Heart left ventricle (tissue), 13 donors: ENCODE measurements at regions not wholly inside any gene's neighbourhood (a gene's known extent, or its start where the extent isn't known, plus 50 kb on each side); places are given as distances from the start of the nearest gene placed in this dataset.
"Not testable (repeated sequence)": the region's sequence is repeated elsewhere in the genome, so short reads cannot be mapped to it uniquely, and the experiment has no call there.

Source experiments
- CTCF ChIP-seq, 12 donors: fragments of 200-600 bp; sonication (generic) in 4 of 12; IDR thresholded peaks; one replicate each; pipeline versions ENCODE4 v1.5.0 to v1.8.0; 2018 to 2022; ENCODE audit warnings: antibody characterized with exemption in 12 of 12, mild to moderate bottlenecking in 5 of 12
- POLR2A ChIP-seq, 2 donors: fragments of 450-650 bp; IDR thresholded peaks; one replicate each; pipeline ENCODE4 v1.6.1; 2017; ENCODE audit warnings: antibody characterized with exemption in 2 of 2, mild to moderate bottlenecking in 2 of 2, moderate library complexity in 2 of 2
- donor health status: ischemic (EF 13 %, LVEDD 7.1; RV severe dilation, severe dysfunction).
- donor health status: DM: no; HTN: yes; CAD: no.
- donor health status: DM: no; HTN: no; CAD: no.
- donor health status: ischemic (EF 25% LVEDD 6.9; RV normal size, moderate dysfunction).
- donor health status: ischemic (EF 25% LVEDD 5.7; RV mildly dilated, moderate dysfunction).
- donor health status: ischemic (EF 35%, LVEDD 5.7; RV mildly dilated, moderate dysfunction).
- donor health status: nonischemic (EF 11% LVEDD 7.7; RV severe dilation, severe dysfunction).
- donor health status: DM: yes; HTN: yes; CAD: no.
- donor health status: PGD.
- donor health status: ischemic (EF 29% LVEDD 5.4; RV normal size, mild dysfunction).
- donor health status: nonischemic (EF 23%, LVEDD 6.1; RV moderate dilation, normal function).

- TF ChIP-seq CTCF, POLR2A (IDR thresholded peaks at IDR 0.05): not testable (repeated sequence)
Observed at GRCh38 chr1:206287759-206288158, 84.4 kb downstream of the SRGAP2 start.
